H9 (cell line): ENCODE measurements at regions not wholly inside any gene's neighbourhood (a gene's known extent, or its start where the extent isn't known, plus 50 kb on each side); places are given as distances from the start of the nearest gene placed in this dataset.

Experiments
- DNase-seq: peaks from one replicate; pipeline ENCODE4 v3.0.0-alpha.2; 2017
- H2AFZ ChIP-seq: one replicate; pipeline ENCODE4 v1.6.1; 2013; ENCODE audit warnings: mild to moderate bottlenecking, low read length, control low read depth, moderate library complexity
- H2AK5ac ChIP-seq: 2 replicates; pipeline ENCODE4 v1.6.1; 2013; ENCODE audit warnings: low read length, control low read depth, mixed read lengths; ENCODE audit not compliant: insufficient read length
- H2BK120ac ChIP-seq: one replicate; pipeline ENCODE4 v1.6.1; 2013; ENCODE audit warnings: low read depth, mild to moderate bottlenecking, low read length, control low read depth, inconsistent platforms; ENCODE audit not compliant: poor library complexity, severe bottlenecking
- H2BK12ac ChIP-seq: 2 replicates; pipeline ENCODE4 v1.6.1; 2013; ENCODE audit warnings: low read length, control low read depth, mixed read lengths, low read depth; ENCODE audit not compliant: insufficient read length
- H2BK15ac ChIP-seq: 2 replicates; pipeline ENCODE4 v1.6.1; 2013; ENCODE audit warnings: low read depth, low read length, control low read depth
- H2BK20ac ChIP-seq: one replicate; pipeline ENCODE4 v1.6.1; 2013; ENCODE audit warnings: low read depth, mild to moderate bottlenecking, low read length, control low read depth, inconsistent platforms; ENCODE audit not compliant: poor library complexity, severe bottlenecking
- H2BK5ac ChIP-seq: 2 replicates; pipeline ENCODE4 v1.6.1; 2013; ENCODE audit warnings: low read length, control low read depth, mixed read lengths; ENCODE audit not compliant: insufficient read length
- H3K14ac ChIP-seq: 2 replicates; pipeline ENCODE4 v1.6.1; 2013; ENCODE audit warnings: low read length, control low read depth; ENCODE audit not compliant: insufficient read depth
- H3K18ac ChIP-seq: 2 replicates; pipeline ENCODE4 v1.6.1; 2013; ENCODE audit warnings: low read depth, mild to moderate bottlenecking, mixed read lengths, low read length, control low read depth; ENCODE audit not compliant: insufficient read length
- H3K23ac ChIP-seq: 2 replicates; pipeline ENCODE4 v1.6.1; 2013; ENCODE audit warnings: low read length, control low read depth, mixed read lengths, low read depth; ENCODE audit not compliant: insufficient read length
- H3K23me2 ChIP-seq: 2 replicates; pipeline ENCODE4 v1.6.1; 2013; ENCODE audit warnings: low read depth, mild to moderate bottlenecking, mixed read lengths, low read length, control low read depth; ENCODE audit not compliant: insufficient read length, poor library complexity, severe bottlenecking
- H3K27ac ChIP-seq: 2 replicates; pipeline ENCODE4 v1.5.1; 2013; ENCODE audit warnings: low read length, control low read depth, mixed read lengths, low read depth; ENCODE audit not compliant: insufficient read length
- H3K27me3 ChIP-seq: 2 replicates; pipeline ENCODE4 v1.6.1; 2013; ENCODE audit warnings: low read length, control low read depth, inconsistent platforms; ENCODE audit not compliant: insufficient read depth
- H3K4ac ChIP-seq: 2 replicates; pipeline ENCODE4 v1.6.1; 2013; ENCODE audit warnings: low read depth, mild to moderate bottlenecking, control low read depth, inconsistent platforms, low read length, moderate library complexity
- H3K4me1 ChIP-seq: 2 replicates; pipeline ENCODE4 v1.6.1; 2013; ENCODE audit warnings: low read length, control low read depth, inconsistent platforms; ENCODE audit not compliant: insufficient read depth
- H3K4me2 ChIP-seq: 2 replicates; pipeline ENCODE4 v1.6.1; 2013; ENCODE audit warnings: low read length, control low read depth, mixed read lengths; ENCODE audit not compliant: insufficient read length, insufficient read depth
- H3K56ac ChIP-seq: 2 replicates; pipeline ENCODE4 v1.6.1; 2013; ENCODE audit warnings: low read depth, mild to moderate bottlenecking, mixed read lengths, low read length, control low read depth; ENCODE audit not compliant: insufficient read length
- H3K79me1 ChIP-seq: 2 replicates; pipeline ENCODE4 v1.6.1; 2013; ENCODE audit warnings: low read depth, mild to moderate bottlenecking, moderate library complexity, low read length, control low read depth, inconsistent platforms; ENCODE audit not compliant: insufficient read depth, poor library complexity, severe bottlenecking
- H3K79me2 ChIP-seq: 2 replicates; pipeline ENCODE4 v1.6.1; 2013; ENCODE audit warnings: low read length, control low read depth, inconsistent platforms; ENCODE audit not compliant: insufficient read depth
- H3K9ac ChIP-seq: 2 replicates; pipeline ENCODE4 v1.6.1; 2013; ENCODE audit warnings: low read length, control low read depth, mixed read lengths; ENCODE audit not compliant: insufficient read length; ENCODE audit errors: extremely low read depth
- H3K9me3 ChIP-seq: one replicate; pipeline ENCODE4 v1.6.1; 2013; ENCODE audit warnings: low read depth, low read length, inconsistent platforms; ENCODE audit not compliant: control insufficient read depth
- H3T11ph ChIP-seq: one replicate; pipeline ENCODE4 v1.6.1; 2013; ENCODE audit warnings: mild to moderate bottlenecking, low read length, control low read depth, inconsistent platforms
- H4K20me1 ChIP-seq: one replicate; pipeline ENCODE4 v1.6.1; 2013; ENCODE audit not compliant: control insufficient read depth, insufficient read length, insufficient read depth
- H4K5ac ChIP-seq: 2 replicates; pipeline ENCODE4 v1.6.1; 2013; ENCODE audit warnings: low read depth, mild to moderate bottlenecking, mixed read lengths, low read length, control low read depth; ENCODE audit not compliant: insufficient read length
- H4K8ac ChIP-seq: replicated peaks from 2 replicates; pipeline ENCODE4 v1.6.1; 2013; ENCODE audit warnings: low read length, control low read depth, mixed read lengths, low read depth; ENCODE audit not compliant: insufficient read length
- H4K91ac ChIP-seq: 2 replicates; pipeline ENCODE4 v1.6.1; 2013; ENCODE audit warnings: low read depth, mild to moderate bottlenecking, moderate library complexity, mixed read lengths, low read length, control low read depth; ENCODE audit not compliant: insufficient read length
- H3K27ac Mint-ChIP-seq, 3 experiments: 2 replicates in 2 of 3; 3 replicates in 1 of 3; pipeline ENCODE4 v1.8.0; 2020 to 2021; ENCODE audit warnings: mixed read lengths in 3 of 3, mild to moderate bottlenecking in 1 of 3, moderate library complexity in 1 of 3
- H3K27me3 Mint-ChIP-seq: 2 replicates; pipeline ENCODE4 v1.8.0; 2021; ENCODE audit warnings: low read depth, mild to moderate bottlenecking, moderate library complexity, mixed read lengths
- H3K36me3 Mint-ChIP-seq, 3 experiments: 2 replicates in 2 of 3; 3 replicates in 1 of 3; pipeline ENCODE4 v1.8.0; 2020 to 2021; ENCODE audit warnings: low read depth in 3 of 3, mixed read lengths in 3 of 3; ENCODE audit not compliant: insufficient read depth in 1 of 3
- H3K4me1 Mint-ChIP-seq, 2 experiments: 2 replicates each; pipeline ENCODE4 v1.8.0; 2020; ENCODE audit warnings: mixed read lengths in 2 of 2
- H3K4me3 Mint-ChIP-seq, 2 experiments: 2 replicates in 1 of 2; 3 replicates in 1 of 2; pipeline ENCODE4 v1.8.0; 2020 to 2021; ENCODE audit warnings: mild to moderate bottlenecking in 2 of 2, mixed read lengths in 2 of 2, moderate library complexity in 1 of 2
- H3K9me3 Mint-ChIP-seq, 2 experiments: 2 replicates in 1 of 2; 3 replicates in 1 of 2; pipeline ENCODE4 v1.8.0; 2020; ENCODE audit warnings: mild to moderate bottlenecking in 2 of 2, mixed read lengths in 2 of 2, moderate library complexity in 1 of 2
- CTCF ChIP-seq: fragments of 200-600 bp; sonication (generic); conservative IDR thresholded peaks from 3 replicates; pipeline ENCODE4 v1.8.0; 2021; ENCODE audit warnings: antibody characterized with exemption, mild to moderate bottlenecking
- WGBS: extraction: QIAGEN DNeasy Blood & Tissue Kit; methylation state at CpG from one replicate; pipeline ENCODE4 v1.1.7; 2013; ENCODE audit warnings: missing lambda C conversion rate, low lambda C conversion rate, mixed read lengths; ENCODE audit not compliant: insufficient read length; ENCODE audit errors: extremely low coverage; 5-methylcytosine and 5-hydroxymethylcytosine counted together

DNA sequence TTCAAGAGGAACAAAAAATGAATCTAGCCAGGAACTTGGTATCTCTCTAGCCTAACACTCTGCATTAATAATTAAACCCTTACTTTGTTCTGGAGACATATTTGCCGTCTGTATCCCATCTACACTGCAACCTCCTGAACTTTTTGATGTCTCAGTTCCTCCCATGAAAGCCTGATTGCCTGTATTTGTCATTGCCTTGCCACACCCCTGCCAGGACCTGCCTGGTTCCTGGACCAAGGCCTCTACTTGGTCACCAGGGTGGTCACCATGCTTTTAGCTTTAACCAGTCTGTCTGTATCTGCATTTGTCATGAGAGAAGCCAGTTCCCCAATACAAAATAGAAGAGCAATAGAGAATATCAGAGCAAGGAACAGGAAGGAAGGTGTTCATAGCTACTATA is 58.8 kb upstream of the NOL4 start:
- H2AFZ ChIP-seq, result no peak overlapping the region
- no peaks in the 10 kb centered on the region for H3K27me3 Mint-ChIP-seq
- H3K9me3 Mint-ChIP-seq, result peaks cover 5 to 11% of the 10 kb centered on the region in 2 experiments; a peak in 4 of 5 replicates
- H3K4me2 ChIP-seq, result no peak overlapping the region
- H4K8ac ChIP-seq, result no peak overlapping the region
- H3K79me1 ChIP-seq, result no peaks in the 10 kb centered on the region
- no peak overlapping the region for H4K91ac ChIP-seq
- no peak overlapping the region for H3K9ac ChIP-seq
- no peak overlapping the region for H4K5ac ChIP-seq
- peaks cover 2 to 3% of the 10 kb centered on the region in 2 experiments; a peak in 2 of 4 replicates for H3K4me1 Mint-ChIP-seq
- H3K27me3 ChIP-seq, result no peaks in the 10 kb centered on the region
- H2BK5ac ChIP-seq, result no peak overlapping the region
- H3K27ac ChIP-seq, result no peak overlapping the region
- H3K27ac Mint-ChIP-seq, result peak overlapping the region in 1 of 3 experiments; percentile 7; a peak in 2 of 7 replicates
- no peak overlapping the region for H3K4ac ChIP-seq
- H3T11ph ChIP-seq, result no peak overlapping the region
- no peak overlapping the region for H2BK12ac ChIP-seq
- DNase-seq, result no peak
- peaks cover 0 to 6% (median 0%) of the 10 kb centered on the region in 3 experiments; a peak in 4 of 7 replicates for H3K36me3 Mint-ChIP-seq
- no peaks in the 10 kb centered on the region for H3K23me2 ChIP-seq
- H3K56ac ChIP-seq, result no peak overlapping the region
- no peak overlapping the region for H2BK20ac ChIP-seq
- no peak for TF ChIP-seq CTCF
- no peaks in the 10 kb centered on the region for H4K20me1 ChIP-seq
- no peak overlapping the region for H2BK120ac ChIP-seq
- H3K9me3 ChIP-seq, result no peaks in the 10 kb centered on the region
- H3K23ac ChIP-seq, result no peak overlapping the region
- no CpG with 5 or more reads among the region's 1 CpG for WGBS
- no peak overlapping the region for H3K14ac ChIP-seq
- 0 out of 2 replicates have a peak, but pooled peaks cover 1% of the 10 kb centered on the region for H3K4me1 ChIP-seq
- no peak overlapping the region for H2BK15ac ChIP-seq
- no peak overlapping the region for H3K4me3 Mint-ChIP-seq
- H3K79me2 ChIP-seq, result no peaks in the 10 kb centered on the region
- no peak overlapping the region for H2AK5ac ChIP-seq
- no peak overlapping the region for H3K18ac ChIP-seq
